ENCODE measurements at regions not wholly inside any gene's neighbourhood (a gene's known extent, or its start where the extent isn't known, plus 50 kb on each side); places are given as distances from the start of the nearest gene placed in this dataset.
A peak's percentile ranks its signal among the peaks of the same experiment; 100 is the strongest.

DNA sequence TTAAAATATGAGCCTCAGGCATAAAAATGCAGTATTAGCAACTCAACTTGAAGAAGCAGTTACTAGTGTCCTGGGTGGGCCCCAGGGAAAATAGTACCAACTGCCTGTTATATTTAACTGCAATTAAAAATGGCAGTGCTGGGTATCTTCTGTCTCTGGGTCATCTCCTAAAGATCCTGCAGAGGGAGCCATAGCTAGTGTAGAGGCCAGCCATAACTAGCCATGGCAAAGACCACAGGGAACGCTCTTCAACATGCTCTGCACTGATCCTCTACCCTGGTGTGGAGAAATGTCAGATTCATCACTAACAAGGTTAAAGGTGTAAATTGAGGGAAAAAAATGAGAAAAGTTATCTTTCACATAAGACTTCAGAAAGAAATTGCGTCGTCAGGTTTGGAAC lies 181.3 kb downstream of the SNRPN start:
- Histone ChIP-seq H3F3A (ENCODE audit: low read length, unreplicated experiment) (no peaks in the 10 kb centered on the region), H3K27me3 (ENCODE audit: low read length) (no peaks in the 10 kb centered on the region), H3K4me1 (ENCODE audit: insufficient read depth, low read length) (no peaks in the 10 kb centered on the region), H2AFZ (ENCODE audit: low read length) (no peak overlapping the region), H3K9ac (ENCODE audit: low read length) (no peak overlapping the region), H3K36me3 (ENCODE audit: low read depth, low read length) (no peaks in the 10 kb centered on the region), H3K79me2 (ENCODE audit: low read length) (no peaks in the 10 kb centered on the region), H3K9me2 (replicated peaks; ENCODE audit: low read length) (no peaks in the 10 kb centered on the region), H4K20me1 (ENCODE audit: low read length) (no peaks in the 10 kb centered on the region), H3K4me3 (ENCODE audit: low read length) (no peak overlapping the region), H3K4me2 (ENCODE audit: low read length) (no peak overlapping the region), H3K27ac (ENCODE audit: low read length) (no peak overlapping the region), H3K9me3 (ENCODE audit: low read length) (0 out of 2 replicates have a peak, but pooled peaks cover 12% of the 10 kb centered on the region)
- no TSS peak for BruUV-seq (replicated peaks)
- ChIA-PET CTCF (no interaction called here), POLR2A (ENCODE audit: unreplicated experiment) (no interaction called here)
- DNase-seq (no peak), ATAC-seq (0 out of 2 replicates have a peak, but pooled peaks have one; percentile 11)
- intact Hi-C loops (cut with micrococcal nuclease), result no loop called here
- no peak for TF ChIP-seq EZH2phosphoT487 (IDR thresholded peaks at IDR 0.05; ENCODE audit: borderline replicate concordance, low read length)
- TF ChIP-seq, protein P1, sequence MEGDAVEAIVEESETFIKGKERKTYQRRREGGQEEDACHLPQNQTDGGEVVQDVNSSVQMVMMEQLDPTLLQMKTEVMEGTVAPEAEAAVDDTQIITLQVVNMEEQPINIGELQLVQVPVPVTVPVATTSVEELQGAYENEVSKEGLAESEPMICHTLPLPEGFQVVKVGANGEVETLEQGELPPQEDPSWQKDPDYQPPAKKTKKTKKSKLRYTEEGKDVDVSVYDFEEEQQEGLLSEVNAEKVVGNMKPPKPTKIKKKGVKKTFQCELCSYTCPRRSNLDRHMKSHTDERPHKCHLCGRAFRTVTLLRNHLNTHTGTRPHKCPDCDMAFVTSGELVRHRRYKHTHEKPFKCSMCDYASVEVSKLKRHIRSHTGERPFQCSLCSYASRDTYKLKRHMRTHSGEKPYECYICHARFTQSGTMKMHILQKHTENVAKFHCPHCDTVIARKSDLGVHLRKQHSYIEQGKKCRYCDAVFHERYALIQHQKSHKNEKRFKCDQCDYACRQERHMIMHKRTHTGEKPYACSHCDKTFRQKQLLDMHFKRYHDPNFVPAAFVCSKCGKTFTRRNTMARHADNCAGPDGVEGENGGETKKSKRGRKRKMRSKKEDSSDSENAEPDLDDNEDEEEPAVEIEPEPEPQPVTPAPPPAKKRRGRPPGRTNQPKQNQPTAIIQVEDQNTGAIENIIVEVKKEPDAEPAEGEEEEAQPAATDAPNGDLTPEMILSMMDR (conservative IDR thresholded peaks at IDR 0.05; ENCODE audit: low read depth, low read length), result peak; percentile 41
- no peak for TF ChIP-seq EZH2 (IDR thresholded peaks at IDR 0.05; ENCODE audit: low read length, unreplicated experiment)

DNA sequence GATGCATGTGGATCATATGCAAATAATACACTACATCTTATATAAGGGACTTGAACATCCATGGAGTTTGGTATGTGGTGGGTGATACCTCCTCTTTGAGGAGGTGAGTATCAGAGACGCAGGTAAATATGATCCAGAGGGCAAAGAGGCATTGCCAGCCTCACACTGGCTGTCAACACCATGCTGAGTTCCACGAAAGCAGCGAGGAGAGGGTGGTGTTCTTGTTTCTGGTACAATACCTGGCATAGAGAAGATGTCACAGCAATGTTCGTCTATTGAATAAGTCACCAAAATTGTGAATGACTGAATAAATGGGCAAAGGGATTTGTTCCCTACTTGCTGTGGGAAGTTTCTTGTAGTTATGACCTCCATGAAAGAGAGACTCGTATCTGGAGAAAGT lies 182.2 kb downstream of the SNRPN start:
- no peak overlapping the region for H3K9ac ChIP-seq (ENCODE audit: low read length)
- BruUV-seq (replicated peaks), result no TSS peak
- H3K4me1 ChIP-seq (ENCODE audit: insufficient read depth, low read length), result no peaks in the 10 kb centered on the region
- no peak overlapping the region for H3K27ac ChIP-seq (ENCODE audit: low read length)
- H3K9me3 ChIP-seq (ENCODE audit: low read length), result 0 out of 2 replicates have a peak, but pooled peaks cover 9% of the 10 kb centered on the region
- CTCF ChIA-PET, result no interaction called here
- H3K27me3 ChIP-seq (ENCODE audit: low read length), result no peaks in the 10 kb centered on the region
- H3K9me2 ChIP-seq (replicated peaks; ENCODE audit: low read length), result no peaks in the 10 kb centered on the region
- H4K20me1 ChIP-seq (ENCODE audit: low read length), result no peaks in the 10 kb centered on the region
- DNase-seq, result no peak
- H3K79me2 ChIP-seq (ENCODE audit: low read length), result no peaks in the 10 kb centered on the region
- no peak for ATAC-seq
- H3K36me3 ChIP-seq (ENCODE audit: low read depth, low read length), result no peaks in the 10 kb centered on the region
- no peaks in the 10 kb centered on the region for H3F3A ChIP-seq (ENCODE audit: low read length, unreplicated experiment)
- TF ChIP-seq, protein P1 (conservative IDR thresholded peaks at IDR 0.05; ENCODE audit: low read depth, low read length), result no peak
- TF ChIP-seq EZH2 (IDR thresholded peaks at IDR 0.05; ENCODE audit: low read length, unreplicated experiment) (no peak), EZH2phosphoT487 (IDR thresholded peaks at IDR 0.05; ENCODE audit: borderline replicate concordance, low read length) (no peak)
- no peak overlapping the region for H2AFZ ChIP-seq (ENCODE audit: low read length)
- no peak overlapping the region for H3K4me3 ChIP-seq (ENCODE audit: low read length)
- H3K4me2 ChIP-seq (ENCODE audit: low read length), result no peak overlapping the region
- intact Hi-C loops (cut with micrococcal nuclease), result no loop called here
- POLR2A ChIA-PET (ENCODE audit: unreplicated experiment), result no interaction called here

DNA sequence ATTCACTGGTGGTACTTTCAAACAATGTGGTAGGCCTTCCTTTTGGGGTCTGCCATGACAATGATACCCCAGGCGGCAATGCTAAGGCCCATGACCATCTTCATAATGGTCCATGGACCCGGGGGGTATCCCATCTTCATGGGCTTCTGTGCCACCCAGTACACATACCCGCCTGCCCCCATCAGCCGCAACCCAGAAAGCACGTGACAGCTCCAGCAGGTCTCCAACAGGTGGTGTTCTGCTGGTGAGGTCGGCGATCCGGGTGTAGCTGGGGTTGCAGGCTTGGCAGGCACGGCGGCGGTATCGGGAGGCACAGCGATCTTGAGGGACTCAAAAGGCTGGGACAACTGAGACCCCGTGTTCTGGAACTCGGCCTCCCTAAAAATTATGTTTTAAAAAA lies 214.5 kb downstream of the SNRPN start:
- no TSS peak for BruUV-seq (replicated peaks)
- DNase-seq (no peak), ATAC-seq (no peak)
- no peak overlapping the region for H3K9ac ChIP-seq (ENCODE audit: low read length)
- no peaks in the 10 kb centered on the region for H3F3A ChIP-seq (ENCODE audit: low read length, unreplicated experiment)
- TF ChIP-seq EZH2phosphoT487 (IDR thresholded peaks at IDR 0.05; ENCODE audit: borderline replicate concordance, low read length) (no peak), EZH2 (IDR thresholded peaks at IDR 0.05; ENCODE audit: low read length, unreplicated experiment) (no peak)
- TF ChIP-seq, protein P1 (conservative IDR thresholded peaks at IDR 0.05; ENCODE audit: low read depth, low read length), result no peak
- no peaks in the 10 kb centered on the region for H4K20me1 ChIP-seq (ENCODE audit: low read length)
- no peaks in the 10 kb centered on the region for H3K9me2 ChIP-seq (replicated peaks; ENCODE audit: low read length)
- H3K9me3 ChIP-seq (ENCODE audit: low read length), result 0 out of 2 replicates have a peak, but pooled peaks cover 5% of the 10 kb centered on the region
- no peaks in the 10 kb centered on the region for H3K79me2 ChIP-seq (ENCODE audit: low read length)
- POLR2A ChIA-PET (ENCODE audit: unreplicated experiment), result no interaction called here
- no peaks in the 10 kb centered on the region for H3K36me3 ChIP-seq (ENCODE audit: low read depth, low read length)
- no peaks in the 10 kb centered on the region for H3K27me3 ChIP-seq (ENCODE audit: low read length)
- no peak overlapping the region for H2AFZ ChIP-seq (ENCODE audit: low read length)
- no peak overlapping the region for H3K4me2 ChIP-seq (ENCODE audit: low read length)
- no peak overlapping the region for H3K4me3 ChIP-seq (ENCODE audit: low read length)
- no peak overlapping the region for H3K27ac ChIP-seq (ENCODE audit: low read length)
- CTCF ChIA-PET, result no interaction called here
- intact Hi-C loops (cut with micrococcal nuclease), result no loop called here
- H3K4me1 ChIP-seq (ENCODE audit: insufficient read depth, low read length), result no peaks in the 10 kb centered on the region

Measured in PC-3 (cell line).